ENCODE measurements at regions not wholly inside any gene's neighbourhood (a gene's known extent, or its start where the extent isn't known, plus 50 kb on each side); places are given as distances from the start of the nearest gene placed in this dataset.

- Histone ChIP-seq H3K14ac (ENCODE audit: insufficient read length) (no peak overlapping the region), H3K79me2 (ENCODE audit: control insufficient read depth in 1 of 2, insufficient read depth in 2 of 2, low read length in 2 of 2) (no peaks in the 10 kb centered on the region), H2BK5ac (ENCODE audit: low read depth, low read length) (no peak overlapping the region), H4K91ac (replicated peaks; ENCODE audit: insufficient read length, low read length) (no peak overlapping the region), H3K27me3 (replicated peaks in 1 of 4; ENCODE audit: control insufficient read depth in 3 of 4, extremely low read depth in 1 of 4, insufficient read depth in 3 of 4, low read length in 3 of 4) (peaks cover 0 to 10% (median 3%) of the 10 kb centered on the region in 4 experiments; a peak in 3 of 7 replicates), H2BK20ac (ENCODE audit: low read length) (no peak overlapping the region), H2BK120ac (replicated peaks; ENCODE audit: low read depth, low read length) (no peak overlapping the region), H3K36me3 (ENCODE audit: control insufficient read depth in 2 of 4, insufficient read depth in 4 of 4, low read length in 3 of 4) (no peaks in the 10 kb centered on the region), H3K4ac (replicated peaks; ENCODE audit: insufficient read length, low read depth, low read length) (no peak overlapping the region), H3K23ac (ENCODE audit: insufficient read length) (no peak overlapping the region), H3K56ac (replicated peaks; ENCODE audit: insufficient read length, low read depth, low read length) (no peak overlapping the region), H4K20me1 (replicated peaks in 1 of 2; ENCODE audit: control insufficient read depth in 1 of 2, insufficient read depth in 2 of 2, low read length in 2 of 2) (no peaks in the 10 kb centered on the region), H3K9ac (replicated peaks in 1 of 4; ENCODE audit: extremely low read depth in 1 of 4, low read depth in 3 of 4, low read length in 3 of 4) (no peak overlapping the region), H3K18ac (ENCODE audit: extremely low read depth, low read length) (no peak overlapping the region), H2BK15ac (ENCODE audit: low read length) (no peak overlapping the region), H3K9me3 (ENCODE audit: insufficient read depth in 2 of 2, low read depth in 1 of 2, low read length in 1 of 2) (no peaks in the 10 kb centered on the region), H2AK5ac (ENCODE audit: low read depth, low read length) (no peak overlapping the region), H4K8ac (ENCODE audit: extremely low read depth, insufficient read depth, low read length) (no peak overlapping the region), H3K27ac (ENCODE audit: low read depth, low read length) (no peak overlapping the region), H3K23me2 (ENCODE audit: low read depth, low read length) (peaks cover 4% of the 10 kb centered on the region; the same call in 1 of the 2 replicates), H4K5ac (ENCODE audit: insufficient read length, low read depth, low read length) (no peak overlapping the region), H2AFZ (ENCODE audit: low read length) (no peak overlapping the region), H2BK12ac (ENCODE audit: low read depth, low read length) (no peak overlapping the region), H3K4me2 (ENCODE audit: insufficient read depth in 1 of 2, low read depth in 2 of 2, low read length in 2 of 2) (peak overlapping the region; percentile 64 to 75; a peak in 3 of 4 replicates), H3K4me3 (ENCODE audit: extremely low read depth in 1 of 4, insufficient read depth in 2 of 4, low read depth in 3 of 4, low read length in 4 of 4) (peak overlapping the region in 1 of 4 experiments; percentile 49; a peak in 1 of 8 replicates), H3K79me1 (ENCODE audit: low read depth, low read length) (peaks cover 3% of the 10 kb centered on the region; the same call in 1 of the 2 replicates), H3K4me1 (replicated peaks in 1 of 4; ENCODE audit: control insufficient read depth in 3 of 4, insufficient read depth in 4 of 4, low read length in 3 of 4) (peaks cover 8 to 33% (median 18%) of the 10 kb centered on the region in 4 experiments)
- ChIA-PET POLR2A (ENCODE audit: partially characterized antibody) (no interaction called here), CTCF (ENCODE audit: partially characterized antibody) (interaction anchor here (0.6 to 2.6 kb wide), 10 partner anchors 9 to 136 kb away, joined by 3 to 10 read pairs (median 3); no protein-coding TSS in a partner anchor)
- TF ChIP-seq RXRA (IDR thresholded peaks at IDR 0.05; ENCODE audit: insufficient read depth, low read depth, low read length) (no peak), SUZ12 (IDR thresholded peaks at IDR 0.05; ENCODE audit: low read length) (no peak), CHD2 (IDR thresholded peaks at IDR 0.05; ENCODE audit: low read length) (no peak), EP300 (IDR thresholded peaks at IDR 0.05; ENCODE audit: borderline replicate concordance in 1 of 2, low read depth in 2 of 2, low read length in 2 of 2) (no peak), YY1 (IDR thresholded peaks at IDR 0.05; ENCODE audit: low read depth, low read length) (no peak), NRF1 (IDR thresholded peaks at IDR 0.05; ENCODE audit: low read depth, low read length) (no peak), HDAC2 (IDR thresholded peaks at IDR 0.05; ENCODE audit: borderline replicate concordance in 1 of 2, low read depth in 2 of 2, low read length in 2 of 2) (peak in 1 of 2 experiments; percentile 39; a peak in 1 of 4 replicates), KDM1A (IDR thresholded peaks at IDR 0.05; ENCODE audit: borderline replicate concordance, low read length) (peak; percentile 90), BRCA1 (IDR thresholded peaks at IDR 0.05; ENCODE audit: low read depth, low read length) (no peak), JUN (IDR thresholded peaks at IDR 0.05; ENCODE audit: low read depth, low read length) (no peak)
- FAIRE-seq = no peak
- 46% methylated on average over 4 of the region's 4 CpGs; no CpG with 5 or more reads in 1 of the 2 experiments for WGBS, 2 experiments (ENCODE audit: extremely low coverage in 1 of 2, insufficient coverage in 1 of 2, insufficient read length in 1 of 2, insufficient replicate concordance in 2 of 2, low coverage in 1 of 2, low lambda C conversion rate in 2 of 2, missing lambda C conversion rate in 1 of 2)
- DNase-seq (ENCODE audit: low read depth in 1 of 2, low spot score in 2 of 2) = no peak
Measured at GRCh38 chr22:26952004-26952403, 294.6 kb downstream of the MIAT start.

Data from H1 (cell line).